NCI-H1092 treated with DMSO at 0.1 percent for 48 hours (cell line): ENCODE measurements at regions not wholly inside any gene's neighbourhood (a gene's known extent, or its start where the extent isn't known, plus 50 kb on each side); places are given as distances from the start of the nearest gene placed in this dataset.

Experiments
- DNase-seq: peaks from one replicate; lab custom pipeline; 2025; lab: John Stamatoyannopoulos, UW

DNA sequence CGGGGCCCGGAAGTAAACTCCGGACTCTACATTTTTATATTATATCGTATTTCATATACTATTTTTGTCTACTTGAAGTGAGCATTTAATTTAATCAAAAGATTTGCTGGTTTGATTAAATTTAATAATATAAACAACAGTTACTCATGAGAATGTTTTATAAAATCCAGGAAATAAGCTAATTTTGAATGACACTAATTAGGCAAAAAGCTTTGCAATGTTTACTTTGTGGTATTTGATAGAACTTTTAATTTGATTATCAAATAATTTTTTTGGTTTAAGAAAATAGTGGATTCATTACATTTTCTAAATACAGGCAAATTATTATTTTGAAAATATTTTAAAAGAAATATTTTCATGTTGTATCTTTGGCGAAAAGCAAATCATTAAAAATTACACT, 900.4 kb upstream of the CDH2 start:
- DNase-seq: no peak

DNA sequence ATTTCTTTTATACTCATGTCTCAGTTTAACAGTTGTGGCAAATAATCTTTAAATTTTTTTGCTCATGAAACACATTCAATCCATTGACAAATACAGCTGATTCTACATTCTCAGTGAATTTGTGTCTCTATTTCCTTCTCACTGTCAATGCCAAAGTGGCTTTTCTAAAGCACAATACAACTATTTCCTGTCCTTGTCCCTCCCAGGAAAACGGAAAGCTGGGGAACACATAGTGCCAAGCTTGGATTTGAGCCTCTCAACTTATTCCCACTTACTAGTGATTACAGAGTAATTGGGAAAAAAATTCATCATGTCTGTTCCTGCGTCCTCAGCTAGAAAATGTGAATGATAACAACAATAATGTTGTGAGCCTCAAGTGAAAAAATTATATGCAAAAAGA, 899.7 kb upstream of the CDH2 start:
- no peak for DNase-seq

- no peak for DNase-seq
Observed at GRCh38 chr18:29074147-29074546, 897.2 kb upstream of the CDH2 start.

DNA sequence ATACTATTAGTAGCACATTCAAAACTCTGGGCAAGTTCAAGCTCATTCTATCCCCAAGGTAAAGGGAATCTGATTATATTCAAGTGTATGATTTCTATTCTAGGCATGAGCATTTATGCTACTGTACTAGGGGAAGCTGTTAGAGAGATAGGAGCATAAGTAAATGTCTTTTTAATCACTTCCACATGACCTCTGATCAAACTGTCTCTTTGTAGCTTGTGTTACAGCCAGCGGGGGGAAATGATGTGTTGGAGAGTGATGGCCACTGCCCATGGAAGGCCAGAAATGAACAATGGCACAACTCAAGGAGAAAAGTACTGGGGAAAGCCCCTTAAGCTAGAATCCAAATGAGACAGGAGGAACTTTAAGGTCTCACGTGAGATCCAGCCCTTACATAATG, 894.9 kb upstream of the CDH2 start:
- DNase-seq: no peak

DNA sequence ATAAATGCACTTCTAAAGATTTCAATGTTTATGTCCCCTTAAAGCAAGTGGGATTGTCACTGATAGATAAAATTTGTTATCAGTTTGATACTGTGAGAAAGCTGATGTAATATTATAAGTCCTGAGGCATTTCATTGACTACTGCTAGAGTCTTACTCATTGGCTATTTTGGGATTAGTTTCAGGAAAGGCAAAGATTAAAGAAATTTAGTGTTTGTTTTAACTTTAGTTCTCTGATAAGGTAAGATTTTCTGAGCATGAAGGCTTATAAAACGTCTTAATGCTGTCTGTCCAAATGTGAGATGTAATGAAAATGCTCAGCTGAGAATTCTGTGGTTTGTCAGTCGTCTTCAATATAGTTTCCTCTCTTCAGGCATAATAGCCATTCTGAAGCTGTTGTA, 886.4 kb upstream of the CDH2 start:
- no peak for DNase-seq

- no peak for DNase-seq
Observed at GRCh38 chr18:29062921-29063320, 886.0 kb upstream of the CDH2 start.

DNA sequence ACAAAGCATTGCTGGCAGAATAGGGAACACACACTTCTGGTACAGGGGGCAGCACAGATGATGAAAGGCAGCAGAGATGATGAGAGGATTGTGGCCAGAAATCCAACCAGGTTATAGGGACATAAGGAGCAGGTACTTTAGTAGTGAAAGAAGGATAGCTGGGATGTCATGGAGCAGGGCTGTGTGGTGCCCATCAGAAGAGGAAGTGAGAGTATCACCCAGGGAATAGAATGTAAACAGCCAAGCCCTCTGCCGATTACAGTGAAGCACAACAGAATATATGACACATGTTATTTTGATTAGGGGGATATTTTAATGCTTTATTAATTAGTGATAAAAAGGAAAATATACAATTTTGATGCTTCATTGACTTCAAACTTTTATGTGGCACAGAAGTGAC, 883.4 kb upstream of the CDH2 start:
- DNase-seq: no peak

DNA sequence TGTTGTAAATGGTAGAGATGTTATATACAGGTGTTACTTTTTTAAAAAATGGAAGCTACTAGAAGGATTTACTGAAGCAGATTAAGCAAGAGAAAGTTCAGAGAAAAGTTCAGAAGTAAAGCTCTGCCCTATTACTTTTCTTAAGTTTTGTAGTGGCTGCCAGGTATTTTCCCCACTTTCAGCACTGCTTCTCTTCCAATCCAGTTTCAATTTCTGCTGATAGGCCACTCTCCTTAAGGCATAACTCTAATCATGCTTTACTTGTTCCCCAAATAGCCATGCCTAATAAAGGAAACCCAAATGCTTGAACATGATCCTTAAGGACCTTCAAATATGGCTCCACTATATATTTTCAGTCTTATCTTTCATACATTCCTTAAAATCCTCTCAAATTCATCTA, 880.8 kb upstream of the CDH2 start:
- no peak for DNase-seq

DNA sequence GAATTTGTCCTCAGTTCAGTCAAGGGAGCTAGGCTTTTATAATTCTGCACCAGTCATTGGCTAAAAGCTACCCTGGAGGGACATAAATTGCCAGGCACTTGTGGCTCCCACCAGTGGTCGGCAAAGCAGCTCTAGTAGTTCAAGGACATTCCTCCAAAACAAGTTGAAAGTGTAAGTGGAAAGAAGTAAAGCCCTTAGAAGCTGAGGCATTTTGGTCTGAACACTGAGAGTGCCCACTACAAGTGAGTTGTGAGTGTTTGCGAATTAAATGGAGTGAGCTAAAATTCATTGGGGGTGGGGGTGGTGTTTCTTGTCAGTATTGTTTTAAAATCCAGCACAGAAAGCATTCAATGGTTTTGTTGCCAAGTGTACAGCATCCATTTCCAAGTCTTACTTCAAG, 879.9 kb upstream of the CDH2 start:
- DNase-seq: no peak

DNA sequence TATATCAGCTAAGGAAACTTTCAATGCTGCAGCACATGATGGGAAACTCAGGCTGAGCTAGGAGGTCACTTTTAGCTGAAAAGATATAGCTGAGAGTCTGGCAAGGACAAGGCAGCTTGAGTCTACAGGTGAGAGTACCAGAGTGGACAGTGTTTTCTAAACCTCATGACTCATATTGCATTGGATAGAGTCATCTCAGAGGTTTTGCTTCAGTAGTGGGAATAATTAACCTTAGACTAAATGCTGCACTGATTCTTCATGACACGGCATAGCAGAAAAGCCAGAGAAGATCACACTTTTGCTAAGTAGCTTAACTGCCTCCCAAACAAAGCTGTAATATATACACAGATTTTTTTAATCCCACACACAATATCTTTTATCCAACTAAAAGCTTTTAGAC, 865.0 kb upstream of the CDH2 start:
- DNase-seq: no peak

- no peak for DNase-seq
Observed at GRCh38 chr18:29034113-29034856, 857.4 kb upstream of the CDH2 start.

- no peak for DNase-seq
Observed at GRCh38 chr18:29028560-29028959, 851.6 kb upstream of the CDH2 start.

- DNase-seq: no peak
Observed at GRCh38 chr18:29018976-29019375, 842.0 kb upstream of the CDH2 start.

- no peak for DNase-seq
Observed at GRCh38 chr18:29012883-29013465, 836.0 kb upstream of the CDH2 start.

DNA sequence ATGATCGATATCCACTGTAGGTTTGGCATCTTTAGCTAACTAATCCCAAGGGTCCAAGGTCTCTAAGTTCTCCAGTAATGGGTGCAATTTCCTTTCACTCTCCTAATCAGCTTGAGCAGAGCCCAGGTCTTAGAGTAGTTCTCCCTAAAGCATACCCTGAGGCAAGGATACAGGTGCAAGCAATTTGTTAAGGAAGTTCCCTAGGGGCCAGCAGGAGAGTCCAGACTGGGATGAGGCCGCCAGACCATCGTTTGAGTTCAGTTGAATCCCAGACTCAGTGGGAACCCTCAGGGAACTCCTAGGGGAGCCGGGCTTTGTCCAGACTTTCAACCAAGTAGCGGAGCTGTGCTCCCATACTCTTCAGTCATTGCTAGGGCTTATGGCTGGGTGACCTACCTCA, 835.4 kb upstream of the CDH2 start:
- DNase-seq: no peak

GRCh38 chr18:29009250-29009803, 832.4 kb upstream of the CDH2 start:
- no peak for DNase-seq

- no peak for DNase-seq
Observed at GRCh38 chr18:29008809-29009208, 831.9 kb upstream of the CDH2 start.

- no peak for DNase-seq
Observed at GRCh38 chr18:29007986-29008654, 831.2 kb upstream of the CDH2 start.

DNA sequence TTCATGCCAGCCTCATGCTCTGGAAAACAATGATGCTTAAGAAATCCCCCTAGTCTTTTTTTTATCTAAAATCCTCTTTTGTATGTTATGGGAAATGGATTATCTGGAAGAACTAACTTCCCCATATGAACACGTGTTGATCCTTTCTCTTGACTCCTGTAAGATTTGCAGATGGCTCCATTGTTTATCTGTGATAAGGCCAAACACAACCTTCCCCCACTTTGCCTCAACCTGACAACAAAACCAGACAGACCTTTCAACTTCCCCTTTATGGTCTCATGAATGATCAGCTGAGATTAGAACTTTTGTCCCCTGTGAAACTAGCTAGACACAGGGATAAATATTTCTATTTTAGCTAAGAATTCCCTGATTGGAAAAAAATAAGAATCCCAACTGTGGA, 828.0 kb upstream of the CDH2 start:
- no peak for DNase-seq

- peak; percentile 10 for DNase-seq
Observed at GRCh38 chr18:29003194-29003593, 826.3 kb upstream of the CDH2 start.

DNA sequence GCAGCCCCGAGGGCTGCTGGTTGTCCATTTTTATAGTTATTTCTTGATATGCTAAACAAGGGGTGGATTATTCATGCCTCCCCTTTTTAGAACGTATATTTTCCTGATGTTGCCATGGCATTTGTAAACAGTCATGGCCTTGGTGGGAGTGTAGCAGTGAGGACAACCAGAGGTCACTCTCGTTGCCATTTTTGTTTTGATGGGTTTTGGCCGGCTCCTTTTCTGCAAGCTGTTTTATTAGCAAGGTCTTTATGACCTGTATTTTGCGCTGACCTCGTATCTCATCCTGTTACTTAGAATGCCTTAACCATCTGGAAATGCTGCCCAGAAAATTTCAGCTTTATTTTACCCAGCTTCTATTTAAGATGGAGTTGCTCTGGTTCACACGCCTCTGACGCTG, 825.8 kb upstream of the CDH2 start:
- no peak for DNase-seq

DNA sequence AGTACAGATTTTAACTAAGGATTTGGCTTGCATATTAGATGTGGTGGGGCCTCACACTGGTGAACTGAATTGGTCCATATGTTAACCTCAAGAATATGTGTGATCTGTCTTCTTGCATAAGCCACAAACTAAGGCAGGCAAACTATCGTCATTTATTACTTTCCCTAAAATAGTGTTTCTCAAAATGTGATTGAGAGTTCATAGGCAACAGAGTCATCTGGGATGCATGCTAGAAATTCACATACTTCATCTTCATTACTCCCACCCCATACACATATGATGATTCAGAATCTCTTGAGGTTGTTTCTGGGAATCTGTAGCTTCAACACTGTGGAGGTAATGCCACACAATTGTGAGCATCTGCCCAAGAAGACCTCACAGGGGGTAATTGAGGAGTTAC, 822.8 kb upstream of the CDH2 start:
- DNase-seq: no peak

GRCh38 chr18:28995319-28995718, 818.4 kb upstream of the CDH2 start:
- DNase-seq: peak; percentile 41
